Stimulated activated CD8-positive, alpha-beta memory T cell treated with anti-CD3 and anti-CD28 coated beads, Interleukin-4, amount 100 ng/mL, for 24 hours (primary cell): ENCODE measurements at regions not wholly inside any gene's neighbourhood (a gene's known extent, or its start where the extent isn't known, plus 50 kb on each side); places are given as distances from the start of the nearest gene placed in this dataset.

Source experiments
- DNase-seq: peaks from one replicate; pipeline ENCODE4 v3.0.0-alpha.2; 2020; ENCODE audit warnings: low read depth

DNA sequence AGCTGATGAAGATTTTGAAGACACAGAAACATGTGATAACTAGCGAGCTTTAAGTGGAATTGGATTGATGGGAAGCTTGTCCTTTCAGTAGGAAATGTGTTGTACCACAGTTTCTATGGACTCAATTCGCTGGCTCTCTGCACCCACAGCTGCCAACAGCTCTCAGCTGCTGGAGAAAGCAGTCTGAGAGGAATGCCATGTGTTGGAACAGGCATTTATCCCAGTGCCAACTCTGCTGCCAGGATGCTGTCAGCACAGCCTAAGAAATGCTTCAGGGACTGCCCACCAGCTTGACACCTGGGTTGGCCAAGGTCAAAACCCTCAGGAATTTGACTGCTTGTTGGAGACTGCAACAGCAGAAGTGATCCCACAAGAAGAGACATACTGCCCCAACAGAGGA is 193.0 kb upstream of the THSD7B start:
- DNase-seq: no peak

DNA sequence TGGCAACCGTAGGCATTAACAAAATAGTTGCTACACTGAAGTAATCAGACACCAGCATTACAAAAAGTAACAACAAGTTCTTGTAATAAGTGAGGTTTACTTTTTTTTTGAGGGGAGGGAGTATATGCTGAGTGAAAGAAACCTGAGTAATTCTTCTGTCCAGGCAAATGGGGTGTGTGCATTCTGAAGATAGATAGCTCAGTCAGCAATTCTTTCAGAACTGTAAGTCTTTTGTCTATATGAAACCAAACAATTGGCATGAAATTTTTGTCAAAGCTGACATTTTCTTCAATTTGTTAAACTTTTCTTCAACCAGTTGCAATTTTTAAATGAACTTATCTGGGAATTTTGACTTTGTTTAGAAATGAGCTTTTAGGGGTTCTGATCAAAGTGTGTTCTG is 208.1 kb upstream of the THSD7B start:
- DNase-seq: no peak

DNA sequence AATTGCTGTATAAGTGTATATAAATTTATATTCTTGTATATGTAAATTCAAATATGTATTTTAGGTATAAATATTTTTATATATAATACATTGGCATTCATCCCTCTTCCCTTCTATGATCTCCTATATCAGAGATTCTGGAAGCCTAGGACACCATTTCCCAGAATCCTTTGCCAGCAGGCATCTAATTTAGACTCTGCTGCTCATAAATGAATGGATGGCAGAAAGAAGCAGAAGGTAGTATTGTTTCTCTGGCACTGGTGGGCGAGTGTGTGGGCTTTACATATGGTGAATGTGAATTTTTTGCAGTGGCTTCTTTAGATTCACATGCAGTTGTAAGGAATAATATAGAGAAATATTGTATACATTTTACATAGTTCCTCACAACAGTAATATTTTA is 215.2 kb upstream of the THSD7B start:
- no peak for DNase-seq

DNA sequence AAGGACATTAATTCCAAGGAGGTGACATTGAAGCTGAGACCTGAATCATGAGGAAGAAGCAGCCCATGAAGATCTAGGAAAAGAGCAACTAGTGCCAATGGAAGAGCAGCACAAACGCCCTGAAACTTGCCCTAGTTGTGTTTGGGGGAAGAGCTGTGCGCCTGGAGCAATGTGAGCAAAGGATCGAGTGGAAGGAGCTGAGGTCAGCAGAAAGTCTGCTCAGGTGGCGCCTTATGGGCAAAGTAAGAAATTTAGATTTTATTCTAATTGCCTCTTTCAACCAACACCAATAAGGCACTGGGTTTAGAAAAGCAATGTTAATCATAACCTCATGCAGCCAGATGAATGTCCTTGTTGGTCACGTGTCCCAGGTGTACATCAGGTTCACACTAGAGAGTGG is 226.0 kb upstream of the THSD7B start:
- DNase-seq: no peak

DNA sequence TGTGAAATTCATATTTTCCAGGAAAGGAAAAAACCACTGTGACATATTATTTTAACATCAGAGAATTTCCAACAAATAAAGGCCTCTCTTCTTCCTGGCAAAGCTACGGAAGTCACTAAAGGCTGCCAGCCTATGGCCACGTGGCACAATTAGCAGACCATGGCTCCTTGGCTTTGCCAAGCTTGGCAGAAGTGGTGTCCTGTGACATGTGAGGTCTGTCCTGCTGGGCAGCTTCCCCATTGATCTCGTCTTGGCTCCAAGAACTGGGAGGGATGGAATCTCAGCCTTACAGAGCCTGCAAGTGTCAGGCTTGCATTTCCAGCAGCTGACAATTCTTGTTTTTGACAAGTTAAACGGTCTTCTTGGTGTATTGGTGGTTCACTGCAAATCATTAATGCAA is 226.9 kb upstream of the THSD7B start:
- no peak for DNase-seq

DNA sequence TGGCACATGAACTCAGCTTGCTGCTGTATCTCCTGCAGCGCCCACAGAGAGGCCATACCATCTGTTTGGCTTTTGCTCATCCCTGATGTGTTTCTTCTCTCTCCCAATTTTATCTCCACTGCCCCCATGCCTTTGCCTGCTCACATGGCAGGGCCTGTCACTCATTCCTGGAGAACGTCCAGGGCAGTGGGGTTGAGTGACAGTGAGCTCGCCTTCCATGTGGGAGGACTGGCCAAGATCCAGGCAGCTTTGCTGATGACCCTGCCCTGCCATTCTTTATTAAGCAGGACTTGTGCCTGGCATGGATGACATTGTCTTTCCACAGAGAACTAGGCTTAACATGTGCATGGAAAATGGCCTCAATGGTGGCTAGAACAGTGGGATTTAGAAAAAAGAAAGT is 230.5 kb upstream of the THSD7B start:
- no peak for DNase-seq

DNA sequence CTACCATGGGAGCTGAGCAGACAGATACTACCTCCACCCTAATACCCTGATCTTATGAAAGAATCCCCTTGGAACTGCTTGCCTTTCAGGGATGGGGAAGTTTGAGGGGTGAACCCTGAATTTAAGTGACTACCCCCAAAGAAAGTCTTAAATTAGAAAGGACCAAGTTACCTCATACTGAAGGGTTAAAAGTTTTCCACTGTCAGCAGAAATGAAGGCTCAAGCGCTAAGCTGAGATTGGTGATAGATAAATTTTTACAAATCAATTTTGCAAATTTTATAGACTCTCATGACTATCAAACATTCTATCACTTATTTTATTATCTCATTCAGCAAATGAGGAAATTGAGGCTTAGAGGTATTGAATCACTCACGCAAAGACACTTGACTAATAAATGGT is 233.2 kb upstream of the THSD7B start:
- DNase-seq: no peak

DNA sequence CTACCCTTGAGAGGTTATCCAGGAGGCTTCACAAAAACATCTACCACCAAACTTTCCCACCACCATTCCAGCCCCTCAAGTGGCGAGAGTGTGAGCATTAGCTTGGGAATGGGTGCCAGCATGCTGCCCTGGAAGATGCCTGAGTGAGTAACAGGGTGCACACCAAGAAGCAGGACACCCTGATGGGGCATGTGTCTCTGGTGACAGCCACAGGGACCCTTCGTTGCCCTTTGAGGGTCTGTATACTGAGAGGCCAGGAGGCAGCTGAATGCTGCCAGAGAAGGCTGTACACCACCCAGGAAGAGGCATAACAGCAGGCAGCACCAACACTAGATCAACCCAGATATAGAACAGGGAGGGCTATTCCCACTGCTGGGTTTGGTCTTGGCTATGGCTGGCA is 233.6 kb upstream of the THSD7B start:
- no peak for DNase-seq

DNA sequence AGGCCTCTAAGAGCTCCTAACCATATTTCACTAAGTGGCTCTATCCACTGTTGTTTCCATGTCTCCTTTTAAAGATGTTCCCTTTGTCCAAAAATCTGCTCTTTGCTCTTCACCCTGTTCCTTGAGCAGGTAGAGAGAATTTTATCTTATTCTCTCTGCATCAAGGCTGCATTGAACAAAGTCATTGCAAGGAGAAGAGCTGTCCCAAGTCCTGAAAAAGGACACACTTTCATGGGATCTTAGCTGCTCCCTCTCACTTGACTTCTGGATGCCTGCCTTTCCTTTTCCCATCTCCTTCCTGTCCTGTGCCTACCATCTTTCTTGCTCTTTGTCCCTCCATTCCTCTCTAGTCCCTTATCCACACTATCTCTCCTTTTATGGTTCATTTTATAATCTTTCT is 235.2 kb upstream of the THSD7B start:
- DNase-seq: no peak

DNA sequence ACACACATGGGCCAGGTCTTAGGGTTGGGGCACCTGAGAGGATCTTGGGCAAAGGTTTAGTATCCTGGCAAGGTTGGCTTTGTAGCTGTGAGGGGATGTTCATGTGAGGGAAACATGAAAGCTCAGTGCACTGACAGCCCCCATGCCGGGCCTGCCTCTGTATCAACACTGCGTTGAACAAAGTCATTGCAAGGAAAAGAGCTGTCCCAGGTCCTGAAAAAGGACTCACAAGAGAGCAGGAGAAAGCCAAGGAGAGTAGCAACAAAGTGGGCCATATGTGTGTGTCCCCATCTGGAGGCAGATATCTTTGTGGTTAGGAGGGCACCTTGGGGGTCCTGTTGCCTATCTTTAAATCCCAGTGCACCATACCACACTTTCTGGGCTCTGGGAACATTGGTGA is 237.8 kb upstream of the THSD7B start:
- DNase-seq: no peak

GRCh38 chr2:136522724-136523123 is 242.6 kb upstream of the THSD7B start:
- no peak for DNase-seq

- no peak for DNase-seq
Measured at GRCh38 chr2:136517716-136518115, 247.6 kb upstream of the THSD7B start.

DNA sequence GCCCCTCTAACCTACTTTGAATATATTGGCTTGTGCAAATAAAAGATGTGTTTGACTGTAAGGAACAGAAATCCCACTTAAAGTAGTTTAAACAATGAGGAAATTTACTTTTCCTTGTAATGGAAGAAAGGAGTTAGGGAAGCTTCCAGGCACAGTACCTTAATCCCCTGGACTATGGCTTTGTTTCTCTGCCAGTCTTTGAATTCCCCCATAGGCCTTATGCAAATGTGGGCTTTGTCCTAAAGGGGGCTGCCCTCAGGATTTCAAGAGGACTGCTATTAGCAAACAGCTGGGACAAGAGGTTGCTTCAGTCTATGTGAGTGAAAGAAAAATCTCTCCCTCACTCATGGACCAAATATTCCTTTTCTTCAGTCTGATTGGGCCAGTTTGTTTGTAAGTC is 255.1 kb upstream of the THSD7B start:
- DNase-seq: no peak

- no peak for DNase-seq
Measured at GRCh38 chr2:136505462-136505861, 259.9 kb upstream of the THSD7B start.

- no peak for DNase-seq
Measured at GRCh38 chr2:136502660-136503059, 262.7 kb upstream of the THSD7B start.

DNA sequence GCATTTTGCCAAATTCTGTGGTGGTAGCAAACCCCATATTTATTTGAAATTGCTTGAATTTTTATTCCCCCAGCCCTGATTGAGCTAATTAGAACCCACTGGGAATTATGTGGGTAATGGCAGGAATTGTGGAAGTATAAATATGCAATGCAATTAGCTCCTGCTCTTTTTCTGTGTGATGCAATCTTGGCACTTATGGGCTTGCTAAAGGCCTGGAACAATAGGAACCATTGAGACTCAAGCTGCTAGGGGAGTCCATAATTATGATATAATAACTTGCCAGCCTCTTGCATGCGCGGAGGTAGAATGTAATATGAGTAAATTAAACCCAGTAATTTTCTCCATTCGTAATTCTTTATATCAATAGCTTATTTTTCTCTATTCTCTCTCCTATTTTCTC is 267.6 kb upstream of the THSD7B start:
- no peak for DNase-seq

DNA sequence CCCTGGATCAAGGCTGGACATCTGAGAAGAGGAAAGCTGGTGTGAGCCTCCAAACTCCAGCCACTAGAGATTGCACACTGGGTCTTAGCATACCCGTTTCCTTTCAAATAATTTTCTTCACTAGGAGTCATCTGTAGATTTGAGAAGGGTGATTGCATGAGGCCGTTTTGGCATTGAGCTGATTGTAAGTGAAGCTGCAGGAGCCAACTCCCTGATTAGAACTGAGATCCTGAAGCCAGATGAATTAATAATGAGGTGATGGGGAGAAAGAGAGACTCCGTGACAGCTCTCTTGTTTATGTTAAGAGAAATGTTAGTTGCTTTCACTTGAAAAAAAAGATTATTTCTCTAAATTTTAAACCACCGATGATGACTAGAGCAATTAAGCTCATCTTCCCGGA is 268.4 kb upstream of the THSD7B start:
- no peak for DNase-seq

GRCh38 chr2:136495636-136496035 is 269.7 kb upstream of the THSD7B start:
- DNase-seq: no peak

DNA sequence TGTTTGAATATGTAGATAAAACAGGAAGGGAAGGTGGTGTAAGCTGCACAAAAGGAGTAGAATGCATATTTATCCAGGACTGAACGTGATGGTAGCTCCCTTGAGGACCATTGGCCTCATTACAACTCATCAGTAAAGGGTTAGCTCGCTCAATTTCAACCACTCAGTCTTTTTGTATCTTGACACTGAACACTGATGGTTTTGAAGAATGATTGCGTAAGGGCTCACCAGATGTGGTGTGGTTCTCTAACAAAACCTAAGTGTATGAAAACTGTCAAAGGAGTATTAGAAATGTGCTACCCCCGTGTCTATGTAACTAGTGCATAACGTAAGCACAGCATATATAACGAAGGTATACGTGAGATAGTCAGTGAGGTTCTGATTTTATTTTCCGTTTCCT is 272.4 kb upstream of the THSD7B start:
- no peak for DNase-seq

GRCh38 chr2:136490100-136490499 is 275.2 kb upstream of the THSD7B start:
- DNase-seq: no peak

DNA sequence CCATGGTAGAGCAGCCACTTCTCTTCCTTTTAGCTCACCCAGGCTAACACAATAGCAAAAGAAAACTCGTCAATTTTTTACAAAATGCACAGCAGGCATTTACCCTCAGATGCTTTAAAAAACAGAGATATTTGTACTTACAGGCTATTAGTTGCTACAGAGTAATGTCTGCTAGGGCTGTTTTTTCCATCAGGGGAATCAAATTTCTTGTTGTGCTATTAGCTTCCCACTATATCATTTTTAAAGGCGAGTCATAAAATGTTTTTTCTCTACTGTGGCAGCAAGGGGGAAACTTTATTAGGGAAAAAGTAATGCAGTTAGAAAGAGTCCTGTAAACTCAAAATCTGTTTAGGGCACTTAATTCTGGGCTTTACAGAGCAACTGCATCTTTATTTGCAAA is 277.9 kb upstream of the THSD7B start:
- DNase-seq: no peak

DNA sequence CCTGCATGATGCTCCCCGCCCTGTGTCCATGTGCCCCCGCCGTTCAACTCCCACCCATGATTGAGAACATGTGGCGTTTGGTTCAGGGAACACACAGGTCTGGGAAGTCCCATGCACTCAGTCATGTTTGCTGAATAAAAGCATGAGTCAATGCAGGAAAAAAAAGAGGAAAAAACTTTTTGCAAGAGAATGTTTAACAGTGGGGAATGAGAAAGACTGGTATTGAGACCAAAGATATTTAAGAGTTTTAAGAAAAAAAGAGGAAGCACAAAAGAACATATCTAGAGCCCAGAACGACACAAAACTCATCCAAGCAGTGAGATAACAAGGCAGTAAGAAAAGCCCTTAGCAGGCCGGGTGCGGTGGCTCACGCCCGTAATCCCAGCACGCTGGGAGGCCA is 279.2 kb upstream of the THSD7B start:
- no peak for DNase-seq

GRCh38 chr2:136482966-136483365 is 282.4 kb upstream of the THSD7B start:
- no peak for DNase-seq

DNA sequence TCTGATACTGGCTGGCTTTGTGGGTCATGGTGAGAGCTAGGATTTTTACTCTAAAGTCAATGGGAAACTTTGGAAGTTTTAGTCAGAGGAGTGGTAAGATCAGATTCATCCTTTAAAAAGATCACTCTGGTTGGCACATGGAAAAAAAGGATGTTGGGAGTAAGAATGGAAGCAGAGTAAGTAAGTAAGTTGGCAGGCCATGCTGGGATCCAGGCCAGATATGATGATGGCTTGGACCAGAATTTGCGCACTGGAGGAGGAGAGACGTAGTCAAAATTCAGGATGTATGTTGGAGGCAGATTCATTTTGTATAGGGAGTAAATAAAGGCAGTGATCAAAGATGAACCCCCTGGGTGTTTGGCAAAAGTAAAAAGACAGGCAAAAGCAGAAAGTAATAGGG is 283.3 kb upstream of the THSD7B start:
- DNase-seq: no peak

DNA sequence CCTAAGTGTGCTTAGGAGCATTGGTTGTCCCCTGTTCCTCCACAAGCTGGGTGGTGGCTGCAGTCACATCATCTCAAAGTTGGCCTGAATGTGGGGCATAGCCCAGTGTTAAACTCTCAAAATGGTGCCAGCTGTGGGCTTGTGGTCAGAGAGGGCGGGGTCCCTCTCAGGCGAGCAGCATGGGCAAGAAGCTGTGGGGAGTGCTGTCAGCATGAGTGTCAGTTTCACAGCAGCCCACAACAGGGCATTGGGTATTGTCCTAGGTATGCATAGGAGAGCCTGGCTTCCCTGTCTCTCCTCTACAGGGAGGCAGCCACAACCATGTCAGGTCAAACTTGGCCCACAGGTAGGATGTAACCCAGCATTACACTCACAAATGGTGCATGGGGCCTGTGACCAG is 285.6 kb upstream of the THSD7B start:
- no peak for DNase-seq
